Neural cell (in vitro differentiated cells): ENCODE measurements at regions not wholly inside any gene's neighbourhood (a gene's known extent, or its start where the extent isn't known, plus 50 kb on each side); places are given as distances from the start of the nearest gene placed in this dataset.

ENCODE experiments used
- EP300 ChIP-seq: fragments of 450-650 bp; conservative IDR thresholded peaks from 2 replicates; pipeline ENCODE4 v1.6.1; 2014; ENCODE audit warnings: antibody characterized with exemption, mild to moderate bottlenecking, moderate library complexity; ENCODE audit not compliant: poor library complexity, severe bottlenecking
- EZH2 ChIP-seq: fragments of 200-600, 300-800 bp; shearing (Covaris generic), sonication (generic); IDR thresholded peaks from 2 replicates; pipeline ENCODE4 v1.6.1; 2014; ENCODE audit warnings: antibody characterized with exemption, low read length, borderline replicate concordance, mild to moderate bottlenecking; ENCODE audit not compliant: insufficient read depth, poor library complexity, severe bottlenecking
- MXI1 ChIP-seq: fragments of 450-650 bp; conservative IDR thresholded peaks from 2 replicates; pipeline ENCODE4 v1.6.1; 2014; ENCODE audit warnings: antibody characterized with exemption, mild to moderate bottlenecking; ENCODE audit not compliant: poor library complexity, severe bottlenecking
- POLR2AphosphoS5 ChIP-seq: IDR thresholded peaks from 2 replicates; pipeline ENCODE4 v1.6.1; 2012
- RAD21 ChIP-seq: fragments of 450-650 bp; conservative IDR thresholded peaks from 2 replicates; pipeline ENCODE4 v1.6.1; 2014; ENCODE audit warnings: antibody characterized with exemption, mild to moderate bottlenecking, moderate library complexity
- SMC3 ChIP-seq: fragments of 450-650 bp; conservative IDR thresholded peaks from 2 replicates; pipeline ENCODE4 v1.6.1; 2014; ENCODE audit warnings: antibody characterized with exemption, mild to moderate bottlenecking, moderate library complexity; ENCODE audit not compliant: poor library complexity
- TAF1 ChIP-seq: IDR thresholded peaks from 2 replicates; pipeline ENCODE4 v1.6.1; 2012; ENCODE audit warnings: low read depth
- TF ChIP-seq, protein P1 (sequence below): fragments of 450-650 bp; IDR thresholded peaks from 2 replicates; pipeline ENCODE4 v1.5.1; 2014; ENCODE audit warnings: antibody characterized with exemption, mild to moderate bottlenecking, moderate library complexity; ENCODE audit not compliant: poor library complexity, severe bottlenecking
- TF ChIP-seq, protein P2 (sequence below): IDR thresholded peaks from 2 replicates; pipeline ENCODE4 v1.6.1; 2012; ENCODE audit warnings: borderline replicate concordance

DNA sequence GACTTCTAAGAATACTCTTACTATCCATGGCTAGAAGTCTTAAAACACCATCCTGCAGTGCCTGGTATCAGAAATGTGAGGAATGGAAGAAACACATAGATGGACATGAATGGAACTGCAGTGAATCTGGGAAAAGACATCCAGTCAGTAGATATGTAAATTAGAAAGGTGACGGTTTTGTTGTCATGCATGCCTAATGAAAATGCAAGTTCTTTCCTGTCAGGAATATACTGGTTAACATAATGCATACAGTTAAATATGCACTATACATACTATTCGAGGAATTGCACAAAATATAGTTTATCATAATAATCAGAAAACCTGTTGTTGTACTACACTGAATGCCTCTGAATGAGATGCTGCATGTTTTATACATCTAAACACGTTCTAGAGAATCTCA lies 190.6 kb upstream of the ITGA4 start:
- no peak for TF ChIP-seq POLR2AphosphoS5
- TF ChIP-seq, protein P1, sequence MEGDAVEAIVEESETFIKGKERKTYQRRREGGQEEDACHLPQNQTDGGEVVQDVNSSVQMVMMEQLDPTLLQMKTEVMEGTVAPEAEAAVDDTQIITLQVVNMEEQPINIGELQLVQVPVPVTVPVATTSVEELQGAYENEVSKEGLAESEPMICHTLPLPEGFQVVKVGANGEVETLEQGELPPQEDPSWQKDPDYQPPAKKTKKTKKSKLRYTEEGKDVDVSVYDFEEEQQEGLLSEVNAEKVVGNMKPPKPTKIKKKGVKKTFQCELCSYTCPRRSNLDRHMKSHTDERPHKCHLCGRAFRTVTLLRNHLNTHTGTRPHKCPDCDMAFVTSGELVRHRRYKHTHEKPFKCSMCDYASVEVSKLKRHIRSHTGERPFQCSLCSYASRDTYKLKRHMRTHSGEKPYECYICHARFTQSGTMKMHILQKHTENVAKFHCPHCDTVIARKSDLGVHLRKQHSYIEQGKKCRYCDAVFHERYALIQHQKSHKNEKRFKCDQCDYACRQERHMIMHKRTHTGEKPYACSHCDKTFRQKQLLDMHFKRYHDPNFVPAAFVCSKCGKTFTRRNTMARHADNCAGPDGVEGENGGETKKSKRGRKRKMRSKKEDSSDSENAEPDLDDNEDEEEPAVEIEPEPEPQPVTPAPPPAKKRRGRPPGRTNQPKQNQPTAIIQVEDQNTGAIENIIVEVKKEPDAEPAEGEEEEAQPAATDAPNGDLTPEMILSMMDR = no peak
- TF ChIP-seq EZH2 = no peak
- TF ChIP-seq, protein P2, sequence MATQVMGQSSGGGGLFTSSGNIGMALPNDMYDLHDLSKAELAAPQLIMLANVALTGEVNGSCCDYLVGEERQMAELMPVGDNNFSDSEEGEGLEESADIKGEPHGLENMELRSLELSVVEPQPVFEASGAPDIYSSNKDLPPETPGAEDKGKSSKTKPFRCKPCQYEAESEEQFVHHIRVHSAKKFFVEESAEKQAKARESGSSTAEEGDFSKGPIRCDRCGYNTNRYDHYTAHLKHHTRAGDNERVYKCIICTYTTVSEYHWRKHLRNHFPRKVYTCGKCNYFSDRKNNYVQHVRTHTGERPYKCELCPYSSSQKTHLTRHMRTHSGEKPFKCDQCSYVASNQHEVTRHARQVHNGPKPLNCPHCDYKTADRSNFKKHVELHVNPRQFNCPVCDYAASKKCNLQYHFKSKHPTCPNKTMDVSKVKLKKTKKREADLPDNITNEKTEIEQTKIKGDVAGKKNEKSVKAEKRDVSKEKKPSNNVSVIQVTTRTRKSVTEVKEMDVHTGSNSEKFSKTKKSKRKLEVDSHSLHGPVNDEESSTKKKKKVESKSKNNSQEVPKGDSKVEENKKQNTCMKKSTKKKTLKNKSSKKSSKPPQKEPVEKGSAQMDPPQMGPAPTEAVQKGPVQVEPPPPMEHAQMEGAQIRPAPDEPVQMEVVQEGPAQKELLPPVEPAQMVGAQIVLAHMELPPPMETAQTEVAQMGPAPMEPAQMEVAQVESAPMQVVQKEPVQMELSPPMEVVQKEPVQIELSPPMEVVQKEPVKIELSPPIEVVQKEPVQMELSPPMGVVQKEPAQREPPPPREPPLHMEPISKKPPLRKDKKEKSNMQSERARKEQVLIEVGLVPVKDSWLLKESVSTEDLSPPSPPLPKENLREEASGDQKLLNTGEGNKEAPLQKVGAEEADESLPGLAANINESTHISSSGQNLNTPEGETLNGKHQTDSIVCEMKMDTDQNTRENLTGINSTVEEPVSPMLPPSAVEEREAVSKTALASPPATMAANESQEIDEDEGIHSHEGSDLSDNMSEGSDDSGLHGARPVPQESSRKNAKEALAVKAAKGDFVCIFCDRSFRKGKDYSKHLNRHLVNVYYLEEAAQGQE = no peak
- TF ChIP-seq EP300 = no peak
- TF ChIP-seq RAD21 = no peak
- no peak for TF ChIP-seq SMC3
- no peak for TF ChIP-seq TAF1
- TF ChIP-seq MXI1 = no peak
